Common myeloid progenitor, CD34-positive (primary cell): ENCODE measurements at regions not wholly inside any gene's neighbourhood (a gene's known extent, or its start where the extent isn't known, plus 50 kb on each side); places are given as distances from the start of the nearest gene placed in this dataset.
"Not testable (repeated sequence)": the region's sequence is repeated elsewhere in the genome, so short reads cannot be mapped to it uniquely, and the experiment has no call there.

ENCODE experiments used
- CTCF ChIA-PET: fragments of 350-600 bp; sonication (Branson Sonifier 250); formaldehyde crosslinking; loops from one replicate; lab custom pipeline; 2021; ENCODE audit warnings: antibody characterized with exemption; lab: Charles Lee
- POLR2A ChIA-PET: fragments of 350-600 bp; sonication (Branson Sonifier 250); formaldehyde crosslinking; loops from one replicate; lab custom pipeline; 2021; ENCODE audit warnings: antibody characterized with exemption; lab: Charles Lee
- DNase-seq, 3 donors: peaks; one replicate each; pipeline versions ENCODE4 v3.0.0 to v3.0.0-alpha.2; 2013
- H3K27ac ChIP-seq, 2 experiments: 1 replicate in 1 of 2; 2 replicates in 1 of 2; pipeline ENCODE4 v1.7.0; 2013; ENCODE audit warnings: inconsistent platforms in 2 of 2, low read length in 2 of 2, mild to moderate bottlenecking in 2 of 2, low read depth in 1 of 2, moderate library complexity in 1 of 2; ENCODE audit not compliant: severe bottlenecking in 2 of 2, insufficient read depth in 1 of 2, poor library complexity in 1 of 2
- H3K27me3 ChIP-seq, 5 experiments: replicated peaks in 2 of 5; 1 replicate in 3 of 5; 2 replicates in 2 of 5; pipeline versions ENCODE4 v1.6.1 to v1.7.0; 2013; ENCODE audit warnings: low read length in 4 of 5, mild to moderate bottlenecking in 2 of 5, moderate library complexity in 2 of 5, inconsistent platforms in 1 of 5; ENCODE audit not compliant: insufficient read depth in 5 of 5, control insufficient read depth in 4 of 5
- H3K36me3 ChIP-seq, 4 experiments: 1 replicate in 2 of 4; 2 replicates in 2 of 4; pipeline versions ENCODE4 v1.6.1 to v1.7.0; 2013; ENCODE audit warnings: low read length in 3 of 4, control low read depth in 1 of 4, mild to moderate bottlenecking in 1 of 4; ENCODE audit not compliant: control insufficient read depth in 4 of 4, insufficient read depth in 4 of 4
- H3K4me1 ChIP-seq, 4 experiments: 1 replicate in 3 of 4; 2 replicates in 1 of 4; pipeline versions ENCODE4 v1.6.1 to v1.7.1; 2013; ENCODE audit warnings: low read length in 3 of 4, mild to moderate bottlenecking in 3 of 4, control low read depth in 1 of 4, inconsistent platforms in 1 of 4, moderate library complexity in 1 of 4; ENCODE audit not compliant: control insufficient read depth in 4 of 4, insufficient read depth in 4 of 4; ENCODE audit errors: control extremely low read depth in 1 of 4
- H3K4me3 ChIP-seq, 7 experiments: 1 replicate in 4 of 7; 2 replicates in 3 of 7; pipeline versions ENCODE4 v1.5.1 to v1.7.0; 2013; ENCODE audit warnings: mild to moderate bottlenecking in 7 of 7, low read length in 6 of 7, moderate library complexity in 6 of 7, inconsistent platforms in 2 of 7, low read depth in 2 of 7, control low read depth in 1 of 7; ENCODE audit not compliant: insufficient read depth in 4 of 7, control insufficient read depth in 1 of 7; ENCODE audit errors: extremely low read depth in 1 of 7
- H3K9me3 ChIP-seq, 5 experiments: 1 replicate in 4 of 5; 2 replicates in 1 of 5; pipeline versions ENCODE4 v1.6.1 to v1.7.1; 2013; ENCODE audit warnings: low read length in 4 of 5, mild to moderate bottlenecking in 2 of 5, inconsistent platforms in 1 of 5, low read depth in 1 of 5, moderate library complexity in 1 of 5; ENCODE audit not compliant: control insufficient read depth in 4 of 5, insufficient read depth in 2 of 5; ENCODE audit errors: control extremely low read depth in 1 of 5
- WGBS: methylation state at CpG from one replicate; pipeline ENCODE4 v1.1.5; 2013; ENCODE audit not compliant: insufficient coverage; 5-methylcytosine and 5-hydroxymethylcytosine counted together

DNA sequence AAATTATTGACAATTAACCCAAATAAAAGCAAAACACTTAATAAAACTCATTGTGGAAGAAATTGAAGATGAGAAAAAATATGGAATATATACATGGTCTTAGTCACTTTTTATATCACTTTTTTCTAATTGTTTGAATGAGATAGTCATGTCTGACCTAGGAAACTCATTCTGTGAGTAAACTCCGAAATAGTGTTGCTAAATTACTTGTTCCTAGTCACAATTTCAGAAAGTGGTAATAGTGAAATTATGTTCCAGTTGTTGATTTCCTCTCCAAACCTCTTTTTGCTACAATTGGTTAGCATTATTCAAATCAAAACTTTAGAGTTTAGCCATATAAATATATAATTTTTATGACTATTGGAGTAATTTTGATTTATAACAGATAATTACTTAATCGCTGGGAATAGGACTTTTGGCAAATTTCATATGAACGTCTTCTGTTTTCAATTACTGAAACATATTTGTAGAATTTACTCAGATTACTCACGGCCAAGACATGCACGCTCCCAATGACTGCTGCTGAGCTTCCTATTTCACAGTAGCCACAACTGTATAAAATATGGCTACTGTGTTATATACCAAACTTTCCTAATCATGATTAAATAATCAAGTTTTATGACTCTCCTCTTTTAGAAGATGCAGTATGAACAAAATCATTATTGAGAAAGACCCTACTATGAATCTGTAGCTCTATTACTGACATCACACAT lies 583.4 kb downstream of the PRIM2 start:
- H3K36me3 ChIP-seq, H3K4me1 ChIP-seq, CTCF ChIA-PET, H3K27ac ChIP-seq, H3K9me3 ChIP-seq, POLR2A ChIA-PET, H3K27me3 ChIP-seq, H3K4me3 ChIP-seq, DNase-seq: not testable (repeated sequence)
- no CpG with 5 or more reads among the region's 5 CpGs for WGBS

DNA sequence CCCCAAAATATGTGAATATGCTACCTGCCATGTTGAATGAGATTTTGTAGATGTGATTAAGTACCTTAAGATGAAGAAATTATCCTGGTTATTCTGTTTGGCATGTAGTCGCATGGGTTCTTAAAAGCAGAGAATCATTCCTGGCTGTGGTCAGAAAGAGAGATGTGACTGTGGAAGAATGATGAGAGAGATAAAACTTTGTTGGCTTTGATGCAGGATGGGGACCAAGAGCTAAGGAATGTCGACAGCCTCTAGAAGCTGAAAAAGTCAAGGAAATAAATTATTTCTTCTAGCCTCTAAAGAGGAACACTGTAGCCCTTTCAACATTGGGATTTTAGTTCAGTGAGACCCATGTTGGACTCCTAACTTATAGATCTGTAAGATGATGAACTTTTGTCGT lies 584.0 kb downstream of the PRIM2 start:
- H3K27me3 ChIP-seq, H3K4me1 ChIP-seq, H3K27ac ChIP-seq, H3K9me3 ChIP-seq, H3K36me3 ChIP-seq, POLR2A ChIA-PET, H3K4me3 ChIP-seq, DNase-seq, CTCF ChIA-PET: not testable (repeated sequence)
- WGBS = 100% methylated on average over 1 of the region's 3 CpGs

DNA sequence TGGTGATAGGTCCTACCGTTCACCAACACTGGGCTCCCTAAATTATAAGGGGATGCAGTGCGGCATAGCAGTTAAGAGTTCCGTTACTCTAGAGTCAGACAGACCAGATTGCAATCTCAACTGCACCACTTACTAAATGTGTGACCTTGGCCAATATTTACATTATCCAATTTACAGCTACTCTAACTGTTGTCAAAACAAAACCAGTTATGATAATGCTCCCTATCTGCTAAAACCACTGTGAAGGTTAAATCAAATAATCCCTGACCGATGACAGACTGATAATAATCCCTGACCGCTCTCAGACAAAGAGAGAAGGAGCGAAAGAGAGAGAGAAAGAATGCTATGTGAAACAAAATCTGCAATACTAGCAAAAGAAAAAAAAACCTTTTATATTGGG lies 586.9 kb downstream of the PRIM2 start:
- CTCF ChIA-PET, H3K9me3 ChIP-seq, H3K27ac ChIP-seq, POLR2A ChIA-PET, DNase-seq, H3K36me3 ChIP-seq, H3K4me1 ChIP-seq, H3K27me3 ChIP-seq, H3K4me3 ChIP-seq: not testable (repeated sequence)
- WGBS = 95% methylated on average over 3 of the region's 6 CpGs

DNA sequence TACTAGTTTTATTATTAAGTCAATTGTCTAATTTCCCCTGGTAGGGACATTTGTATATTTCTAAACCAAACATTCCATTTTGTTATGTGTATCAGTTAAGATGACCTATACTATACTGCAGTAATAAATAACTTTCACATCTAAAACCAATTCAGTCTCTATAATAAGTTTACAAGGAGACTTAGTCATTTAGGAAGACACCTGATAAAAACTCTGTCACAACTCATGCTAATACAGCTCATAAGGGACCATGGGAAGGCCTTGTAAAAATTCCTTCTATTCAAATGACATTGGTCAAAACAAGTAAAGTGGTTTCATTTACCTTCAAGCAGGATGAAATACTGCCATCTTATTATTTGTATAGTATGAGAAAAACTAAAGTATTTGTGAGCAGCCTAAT lies 597.9 kb downstream of the PRIM2 start:
- H3K4me1 ChIP-seq, H3K36me3 ChIP-seq, H3K27ac ChIP-seq, CTCF ChIA-PET, H3K27me3 ChIP-seq, H3K4me3 ChIP-seq, POLR2A ChIA-PET, DNase-seq, H3K9me3 ChIP-seq: not testable (repeated sequence)

DNA sequence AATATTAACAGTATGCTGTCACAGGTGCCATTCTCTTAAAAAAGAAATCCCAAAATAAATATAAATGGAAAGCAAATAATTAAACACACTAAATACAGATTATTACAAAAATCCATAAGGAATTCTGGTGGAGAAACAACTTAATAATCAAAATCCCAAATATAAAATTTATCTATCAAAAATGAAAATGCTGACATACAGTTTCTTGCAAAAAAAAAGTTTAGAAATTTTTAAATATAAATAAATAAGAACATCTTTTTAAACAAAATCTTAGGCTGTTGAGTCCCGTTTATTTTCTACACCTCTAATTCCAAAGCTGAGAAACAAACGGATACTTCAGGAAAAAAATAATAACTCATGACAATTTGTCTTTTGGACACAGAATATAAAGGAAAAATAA lies 625.5 kb downstream of the PRIM2 start:
- peaks cover 0 to 14% (median 2%) of the 10 kb centered on the region in 4 experiments for H3K36me3 ChIP-seq
- no CpG with 5 or more reads among the region's 2 CpGs for WGBS
- DNase-seq, H3K4me3 ChIP-seq, H3K27ac ChIP-seq, H3K9me3 ChIP-seq, CTCF ChIA-PET, H3K4me1 ChIP-seq, H3K27me3 ChIP-seq, POLR2A ChIA-PET: not testable (repeated sequence)

DNA sequence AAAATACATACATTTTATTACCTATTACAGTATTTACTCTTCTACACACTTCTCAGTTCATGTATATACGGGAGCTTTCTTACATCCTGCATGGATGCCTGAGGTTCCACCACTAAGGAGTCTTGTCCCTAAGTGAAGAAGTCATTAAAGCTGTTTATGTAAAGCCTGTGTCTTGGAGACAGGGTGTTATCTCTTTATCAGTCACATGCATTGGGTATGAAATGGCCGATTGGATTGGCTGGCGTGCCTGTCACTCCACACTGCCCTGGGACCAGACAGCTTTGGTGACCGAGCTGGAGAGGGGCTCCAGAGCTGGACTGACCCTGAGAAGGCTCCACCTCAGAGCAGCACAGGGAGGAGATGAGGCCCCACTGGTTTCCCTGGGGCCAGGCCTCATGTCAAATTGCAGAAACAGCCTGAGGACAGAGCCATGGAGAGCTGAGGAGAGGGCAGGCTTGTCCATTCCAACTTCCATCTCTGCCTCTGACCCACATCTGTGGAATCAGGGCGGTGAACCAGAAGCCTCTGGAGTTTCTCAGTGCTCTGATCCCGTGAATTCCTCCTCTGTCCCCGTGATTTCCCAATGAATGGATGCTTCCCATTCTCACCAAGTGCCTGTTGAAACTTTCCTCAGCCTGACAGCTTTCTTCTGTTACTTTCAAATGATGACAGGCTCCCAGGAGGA lies 628.8 kb downstream of the PRIM2 start:
- H3K27me3 ChIP-seq, H3K27ac ChIP-seq, H3K4me1 ChIP-seq, H3K4me3 ChIP-seq, DNase-seq, H3K9me3 ChIP-seq, CTCF ChIA-PET, POLR2A ChIA-PET: not testable (repeated sequence)
- peaks cover 0 to 23% (median 3%) of the 10 kb centered on the region in 4 experiments for H3K36me3 ChIP-seq
- 100% methylated on average over 2 of the region's 7 CpGs for WGBS

DNA sequence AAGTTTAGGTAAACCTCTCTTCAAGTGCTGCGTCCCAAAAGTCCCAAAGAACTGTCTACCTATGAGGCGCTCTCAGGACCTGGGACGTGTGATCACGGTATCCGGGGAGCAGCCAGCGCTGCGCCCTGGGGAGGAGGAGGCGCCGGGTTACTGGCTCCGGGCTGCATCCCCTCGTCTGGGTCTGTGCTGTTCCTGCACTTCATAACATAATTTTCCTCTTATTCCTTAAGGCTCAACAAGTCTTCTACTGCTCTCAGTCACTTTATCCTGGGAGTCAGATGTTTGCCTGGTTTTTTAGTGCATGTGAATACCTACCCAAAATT lies 629.3 kb downstream of the PRIM2 start:
- H3K27ac ChIP-seq, H3K4me1 ChIP-seq, H3K4me3 ChIP-seq, POLR2A ChIA-PET, H3K9me3 ChIP-seq, DNase-seq, H3K27me3 ChIP-seq, CTCF ChIA-PET: not testable (repeated sequence)
- WGBS = 100% methylated on average over 5 of the region's 11 CpGs
- peaks cover 0 to 23% (median 3%) of the 10 kb centered on the region in 4 experiments for H3K36me3 ChIP-seq
